ENCODE measurements at regions not wholly inside any gene's neighbourhood (a gene's known extent, or its start where the extent isn't known, plus 50 kb on each side); places are given as distances from the start of the nearest gene placed in this dataset.

- TF ChIP-seq CTCF (IDR thresholded peaks at IDR 0.05) (no peak), POLR2AphosphoS5 (IDR thresholded peaks at IDR 0.05; ENCODE audit: low read depth, low read length) (no peak), REST (IDR thresholded peaks at IDR 0.05; ENCODE audit: insufficient read depth in 1 of 2, low read depth in 2 of 2, low read length in 1 of 2) (no peak)
These were observed 133.2 kb upstream of the KCNJ15 start for GRCh38 chr21:38123626-38124025.
